DMS 273 (cell line): ENCODE measurements at regions not wholly inside any gene's neighbourhood (a gene's known extent, or its start where the extent isn't known, plus 50 kb on each side); places are given as distances from the start of the nearest gene placed in this dataset.
A peak's percentile ranks its signal among the peaks of the same experiment; 100 is the strongest.
"Not testable (repeated sequence)": the region's sequence is repeated elsewhere in the genome, so short reads cannot be mapped to it uniquely, and the experiment has no call there.

Experiments used
- DNase-seq: peaks from one replicate; lab custom pipeline; 2025; ENCODE audit not compliant: unreplicated experiment; lab: John Stamatoyannopoulos, UW

GRCh38 chr3:115384381-115384780, 237.3 kb upstream of the ZBTB20 start:
- DNase-seq = no peak

- DNase-seq = no peak
These were observed 237.3 kb upstream of the GAP43 start for GRCh38 chr3:115385774-115386730.

- no peak for DNase-seq
These were observed 235.1 kb upstream of the GAP43 start for GRCh38 chr3:115388166-115388565.

GRCh38 chr3:115388811-115389210, 234.5 kb upstream of the GAP43 start:
- no peak for DNase-seq

- no peak for DNase-seq
These were observed 226.5 kb upstream of the GAP43 start for GRCh38 chr3:115396801-115397200.

GRCh38 chr3:115397433-115397832, 225.9 kb upstream of the GAP43 start:
- DNase-seq = no peak

GRCh38 chr3:115398506-115398905, 224.8 kb upstream of the GAP43 start:
- no peak for DNase-seq

- no peak for DNase-seq
These were observed 223.6 kb upstream of the GAP43 start for GRCh38 chr3:115399750-115400149.

- no peak for DNase-seq
These were observed 222.0 kb upstream of the GAP43 start for GRCh38 chr3:115401298-115401697.

- DNase-seq = no peak
These were observed 221.3 kb upstream of the GAP43 start for GRCh38 chr3:115401851-115402501.

GRCh38 chr3:115402651-115403050, 220.7 kb upstream of the GAP43 start:
- no peak for DNase-seq

- DNase-seq = no peak
These were observed 219.5 kb upstream of the GAP43 start for GRCh38 chr3:115403786-115404185.

- no peak for DNase-seq
These were observed 213.7 kb upstream of the GAP43 start for GRCh38 chr3:115409596-115409995.

GRCh38 chr3:115414610-115415009, 208.7 kb upstream of the GAP43 start:
- DNase-seq = not testable (repeated sequence)

GRCh38 chr3:115415246-115415996, 207.9 kb upstream of the GAP43 start:
- DNase-seq = no peak

GRCh38 chr3:115418583-115418982, 204.7 kb upstream of the GAP43 start:
- DNase-seq = peak; percentile 32

GRCh38 chr3:115420086-115420485, 203.2 kb upstream of the GAP43 start:
- no peak for DNase-seq

GRCh38 chr3:115423170-115423569, 200.1 kb upstream of the GAP43 start:
- DNase-seq = no peak

GRCh38 chr3:115428841-115429240, 194.5 kb upstream of the GAP43 start:
- no peak for DNase-seq

- peak; percentile 9 for DNase-seq
These were observed 186.5 kb upstream of the GAP43 start for GRCh38 chr3:115436767-115437301.

GRCh38 chr3:115438799-115439198, 184.5 kb upstream of the GAP43 start:
- DNase-seq = no peak
